Suppressor macrophage treated with lipopolysaccharide for 4 hours (primary cell): ENCODE measurements at regions not wholly inside any gene's neighbourhood (a gene's known extent, or its start where the extent isn't known, plus 50 kb on each side); places are given as distances from the start of the nearest gene placed in this dataset.

Experiments
- DNase-seq: peaks from one replicate; pipeline ENCODE4 v3.0.0-alpha.2; 2020

- DNase-seq = no peak
Measured at GRCh38 chr5:125012727-125013451, 266.4 kb upstream of the ZNF608 start.

GRCh38 chr5:125014202-125014601, 267.8 kb upstream of the ZNF608 start:
- DNase-seq = no peak

DNA sequence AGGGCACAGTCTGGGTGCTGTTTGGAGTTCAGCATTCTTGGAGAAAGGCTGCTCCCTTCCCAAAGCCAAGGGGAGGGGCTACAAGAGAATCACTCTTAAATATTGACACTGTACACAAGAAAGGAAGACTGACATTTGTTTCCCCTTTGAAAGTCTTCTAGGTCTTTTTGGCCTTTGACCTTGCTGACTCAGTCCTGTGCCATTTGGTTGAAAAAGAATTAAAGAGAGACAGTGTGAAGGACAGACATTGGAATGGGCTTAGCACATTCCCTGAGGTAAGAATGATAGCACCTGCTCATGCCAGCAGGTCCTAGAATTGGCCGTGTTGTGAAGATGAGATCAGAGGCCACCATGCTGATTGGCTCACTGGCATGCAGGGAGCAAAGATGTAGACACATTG, 271.4 kb upstream of the ZNF608 start:
- DNase-seq = no peak

DNA sequence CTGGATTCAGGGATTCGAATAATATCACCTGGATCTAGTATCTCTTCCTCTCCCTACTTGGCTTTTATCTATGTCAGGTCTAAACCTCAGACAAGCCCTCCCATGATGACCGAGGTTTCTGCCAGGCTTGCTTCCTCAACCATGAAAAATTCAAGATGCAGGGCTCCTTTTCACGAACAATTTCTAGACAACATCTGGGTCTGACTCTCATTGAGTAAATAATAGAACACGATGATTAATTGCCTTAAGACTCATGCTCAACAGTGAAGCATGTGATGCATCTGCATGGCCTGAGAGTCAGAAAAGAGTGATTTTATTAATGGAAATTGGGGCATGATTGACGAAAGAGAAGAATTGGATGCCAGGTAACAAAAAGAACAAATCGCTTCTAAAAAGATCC, 277.2 kb upstream of the ZNF608 start:
- DNase-seq = no peak

DNA sequence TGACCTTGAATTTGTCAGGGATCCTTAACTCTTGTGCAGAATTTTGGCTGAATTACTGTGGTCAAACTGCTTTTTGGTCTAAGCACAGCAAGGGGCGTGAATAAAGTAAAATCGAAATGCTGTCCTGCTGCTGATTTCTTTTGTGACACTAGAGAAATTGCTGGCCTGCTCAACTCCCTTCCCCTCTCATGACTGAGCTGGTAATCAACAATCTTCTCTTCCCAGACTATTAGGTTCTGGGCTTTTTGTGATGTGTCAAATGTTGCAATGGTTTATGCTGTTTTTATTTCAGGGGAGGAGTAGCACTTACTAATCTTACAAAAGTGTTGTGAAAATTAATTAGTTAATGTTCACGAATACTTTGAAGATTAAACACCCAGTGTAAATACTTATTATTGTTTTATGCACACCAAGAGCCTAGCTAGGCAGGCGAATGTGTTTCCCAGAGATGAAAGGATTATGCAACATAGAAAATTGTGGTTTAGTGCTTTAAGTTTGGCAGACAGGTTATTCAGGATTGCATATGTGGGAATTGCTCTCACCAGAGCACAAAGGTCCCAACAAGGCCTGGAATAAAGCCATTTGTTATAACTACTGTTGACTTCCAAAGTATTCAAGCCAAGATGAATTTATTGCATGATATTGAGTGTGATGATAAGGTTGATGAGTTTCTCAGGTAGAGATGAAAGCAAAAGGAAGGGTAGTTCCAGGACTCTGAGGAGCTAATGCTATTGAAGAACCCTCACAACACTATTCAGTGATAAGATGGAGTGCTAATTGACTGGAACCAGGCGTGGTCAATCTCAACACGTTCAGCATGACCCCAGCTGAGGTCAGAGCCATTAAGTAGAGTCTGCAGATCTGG, 280.7 kb upstream of the ZNF608 start:
- DNase-seq = no peak

- no peak for DNase-seq
Measured at GRCh38 chr5:125032286-125032685, 285.8 kb upstream of the ZNF608 start.

DNA sequence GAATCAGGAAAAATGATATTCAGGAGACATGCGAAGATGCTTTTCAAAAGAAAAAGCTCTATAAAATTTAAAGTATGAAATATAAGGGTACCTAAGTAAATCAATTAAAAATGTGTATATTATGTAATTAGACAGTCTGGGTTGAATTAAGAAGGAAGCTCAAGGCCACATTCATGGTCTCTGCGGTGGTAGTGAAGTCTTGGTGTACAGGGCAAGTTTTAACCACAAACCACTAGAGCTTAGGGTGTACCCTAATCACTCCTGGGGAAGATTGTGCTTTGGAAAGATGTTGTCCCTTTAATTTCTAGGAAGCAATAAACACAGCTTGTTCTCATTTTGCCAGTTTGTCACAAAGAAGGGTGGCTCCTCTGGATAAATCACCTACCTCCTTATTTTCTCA, 287.2 kb upstream of the ZNF608 start:
- no peak for DNase-seq

GRCh38 chr5:125034331-125034730, 287.9 kb upstream of the ZNF608 start:
- DNase-seq = no peak

GRCh38 chr5:125036494-125036893, 290.1 kb upstream of the ZNF608 start:
- no peak for DNase-seq

DNA sequence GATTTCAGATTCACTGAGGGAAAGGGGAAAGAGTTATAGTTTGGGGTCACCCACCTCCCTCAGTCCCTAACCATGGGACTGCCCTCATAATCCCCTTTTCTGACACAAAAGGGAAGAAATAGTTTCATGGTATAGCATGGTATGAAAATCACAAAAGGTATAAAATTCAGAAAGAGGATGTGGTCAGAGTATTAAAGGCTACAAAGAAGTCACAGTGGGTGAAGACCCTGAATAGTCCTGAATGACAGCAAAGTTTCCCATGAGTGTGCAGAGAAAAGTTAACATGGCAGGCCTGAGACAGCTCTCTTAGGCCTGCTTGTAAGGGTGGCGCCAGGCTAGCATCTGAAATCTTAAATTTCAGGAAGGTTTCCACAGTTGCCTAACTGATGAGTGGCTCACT, 290.6 kb upstream of the ZNF608 start:
- DNase-seq = no peak

- no peak for DNase-seq
Measured at GRCh38 chr5:125037530-125037929, 291.1 kb upstream of the ZNF608 start.

- no peak for DNase-seq
Measured at GRCh38 chr5:125038477-125038876, 292.0 kb upstream of the ZNF608 start.

- DNase-seq = no peak
Measured at GRCh38 chr5:125041798-125042197, 295.4 kb upstream of the ZNF608 start.

DNA sequence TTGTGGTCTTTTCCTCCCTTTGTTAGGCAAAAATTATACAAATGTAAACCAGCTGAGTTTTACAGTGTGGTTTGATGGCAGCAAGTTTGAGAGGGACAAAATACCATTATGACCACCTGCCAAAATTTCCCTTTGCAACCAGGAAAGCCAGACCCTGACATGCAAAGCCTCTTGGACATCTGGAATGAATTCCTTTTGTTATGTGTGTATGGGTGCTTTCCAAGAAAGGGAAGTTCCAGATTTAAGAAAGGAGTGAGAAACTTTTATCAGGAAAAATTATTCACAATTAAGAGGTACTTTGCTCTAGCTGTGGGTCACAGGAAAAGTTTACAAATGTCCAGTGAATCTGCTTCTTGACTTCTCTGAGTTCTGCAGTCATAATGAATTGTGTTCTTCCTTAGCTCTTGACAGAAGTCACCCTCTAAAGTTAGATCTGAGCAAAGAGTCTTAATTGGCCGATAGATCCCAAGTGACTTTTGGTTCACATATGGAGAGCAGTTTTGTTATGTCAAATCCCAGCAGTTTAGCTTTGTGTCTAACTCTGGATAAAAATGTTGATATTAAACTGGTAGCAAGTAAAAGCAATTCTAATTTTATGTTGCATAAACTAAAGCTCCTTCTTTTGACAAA, 295.9 kb upstream of the ZNF608 start:
- DNase-seq = no peak

DNA sequence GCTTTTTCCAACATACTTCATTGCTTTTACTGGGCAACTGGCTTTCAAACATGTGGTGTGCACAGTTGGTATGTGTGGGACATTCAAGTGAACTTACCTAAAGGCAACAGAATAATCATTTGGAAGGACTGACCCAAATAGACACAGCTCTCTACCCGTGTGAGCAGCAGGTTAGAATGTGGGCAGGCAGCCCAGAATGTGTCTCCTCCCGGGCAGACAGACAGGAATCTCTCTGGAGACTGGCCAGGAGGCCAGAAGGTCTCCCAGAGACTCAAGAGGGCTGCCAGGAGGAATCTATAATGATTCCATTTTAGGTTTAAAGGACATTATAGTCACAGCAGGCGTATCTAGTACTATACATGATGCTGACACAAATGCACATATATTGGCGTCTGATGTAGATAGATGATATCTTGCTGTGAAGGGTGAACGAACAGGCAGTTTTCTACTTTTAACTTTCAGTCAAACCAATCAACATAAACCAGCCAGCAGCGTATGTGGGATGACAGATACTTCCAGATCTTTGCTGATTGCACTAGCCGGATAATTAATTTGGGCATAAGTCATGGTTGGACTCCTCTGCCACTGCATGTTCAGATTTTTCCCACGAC, 297.4 kb upstream of the ZNF608 start:
- no peak for DNase-seq

GRCh38 chr5:125044491-125045282, 298.2 kb upstream of the ZNF608 start:
- DNase-seq = no peak

DNA sequence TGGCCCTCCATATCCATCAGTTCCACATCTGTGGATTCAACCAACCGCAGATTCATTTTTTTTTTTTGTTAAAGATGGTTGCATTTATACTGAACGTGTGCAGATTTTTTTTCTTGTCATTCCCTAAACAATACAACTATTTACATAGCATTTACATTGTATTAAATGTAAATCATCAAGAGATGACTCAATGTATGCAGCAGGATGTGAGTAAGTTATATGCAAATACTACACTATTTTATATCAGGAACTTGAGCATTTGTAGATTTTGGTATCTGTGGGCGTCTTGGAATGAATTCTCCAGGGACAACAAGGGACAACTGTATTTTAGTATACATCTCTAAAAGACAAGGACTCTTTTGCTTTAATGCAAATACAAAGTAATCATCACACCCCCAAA, 299.2 kb upstream of the ZNF608 start:
- DNase-seq = no peak

DNA sequence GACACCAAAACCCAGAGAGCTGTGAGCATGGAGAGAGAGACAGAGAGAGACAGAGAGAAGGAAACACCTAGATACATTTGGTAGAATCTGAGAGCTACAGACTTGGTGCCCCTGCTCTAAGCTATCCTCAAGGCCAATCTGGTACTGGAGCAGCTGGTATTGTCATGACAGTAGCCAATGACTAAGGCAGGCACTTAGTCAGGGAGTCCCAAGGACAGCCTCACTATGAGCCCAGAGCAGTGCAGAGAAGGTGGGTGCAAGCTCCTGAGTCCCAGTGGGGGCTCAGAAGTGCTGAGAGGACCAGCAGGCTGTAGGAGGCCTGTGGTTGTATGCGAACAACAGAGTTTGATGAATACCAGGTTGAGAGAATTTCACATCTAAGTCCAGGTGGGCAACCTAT, 300.4 kb upstream of the ZNF608 start:
- DNase-seq = no peak

DNA sequence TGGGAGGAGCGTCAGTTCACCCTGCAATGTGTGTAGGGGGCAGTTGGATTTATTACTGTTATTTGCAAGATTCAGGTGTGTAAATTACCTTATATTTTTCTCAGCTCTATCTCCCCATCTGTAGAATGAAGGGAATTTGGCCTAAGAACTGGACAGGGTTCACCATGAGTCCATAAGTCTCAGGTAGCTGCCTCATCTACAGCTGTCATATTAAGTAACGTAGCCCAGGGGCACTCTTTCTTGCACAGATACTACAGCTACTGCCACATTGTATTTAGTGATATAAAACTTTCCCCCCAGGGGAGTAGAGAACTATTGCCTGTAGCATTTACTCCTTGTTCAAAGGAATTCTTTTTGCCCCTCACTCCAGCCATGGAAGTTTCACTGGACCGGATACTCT, 301.4 kb upstream of the ZNF608 start:
- DNase-seq = no peak

- DNase-seq = no peak
Measured at GRCh38 chr5:125049721-125050702, 303.6 kb upstream of the ZNF608 start.

DNA sequence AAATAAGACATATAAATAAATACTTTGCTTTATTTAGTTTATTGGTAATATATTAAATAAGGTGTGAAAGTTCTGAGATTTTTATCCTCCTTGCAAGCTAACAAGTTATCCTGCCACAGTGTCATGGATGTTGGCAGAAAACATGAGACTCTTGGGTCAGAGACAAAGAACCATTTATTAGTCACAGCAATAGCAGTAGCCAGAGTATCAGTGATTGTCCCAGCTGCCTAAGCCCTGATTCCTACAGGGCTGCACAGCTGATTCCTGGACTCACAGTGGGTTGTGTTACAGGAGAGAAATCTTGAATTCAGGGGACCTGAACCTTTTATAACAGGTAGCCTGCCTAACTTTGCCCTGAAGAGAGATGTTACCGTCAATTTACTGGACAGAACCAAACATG, 304.5 kb upstream of the ZNF608 start:
- DNase-seq = no peak
